ENCODE measurements at regions not wholly inside any gene's neighbourhood (a gene's known extent, or its start where the extent isn't known, plus 50 kb on each side); places are given as distances from the start of the nearest gene placed in this dataset.
"Not testable (repeated sequence)": the region's sequence is repeated elsewhere in the genome, so short reads cannot be mapped to it uniquely, and the experiment has no call there.

GRCh38 chr20:40890635-40891034 is 138.0 kb upstream of the TOP1 start:
- no peak for DNase-seq (ENCODE audit: low spot score)

GRCh38 chr20:40891351-40891750 is 137.3 kb upstream of the TOP1 start:
- DNase-seq (ENCODE audit: low spot score) = no peak

GRCh38 chr20:40892642-40893041 is 136.0 kb upstream of the TOP1 start:
- DNase-seq (ENCODE audit: low spot score) = no peak

- DNase-seq (ENCODE audit: low spot score) = no peak
Observed at GRCh38 chr20:40893610-40894236, 134.9 kb upstream of the TOP1 start.

- no peak for DNase-seq (ENCODE audit: low spot score)
Observed at GRCh38 chr20:40894237-40894630, 134.4 kb upstream of the TOP1 start.

- no peak for DNase-seq (ENCODE audit: low spot score)
Observed at GRCh38 chr20:40895182-40895581, 133.4 kb upstream of the TOP1 start.

- no peak for DNase-seq (ENCODE audit: low spot score)
Observed at GRCh38 chr20:40896814-40897700, 131.6 kb upstream of the TOP1 start.

GRCh38 chr20:40899344-40899743 is 129.3 kb upstream of the TOP1 start:
- DNase-seq (ENCODE audit: low spot score) = no peak

- DNase-seq (ENCODE audit: low spot score) = no peak
Observed at GRCh38 chr20:40900666-40901215, 127.9 kb upstream of the TOP1 start.

- DNase-seq (ENCODE audit: low spot score) = no peak
Observed at GRCh38 chr20:40902661-40903060, 126.0 kb upstream of the TOP1 start.

- DNase-seq (ENCODE audit: low spot score) = no peak
Observed at GRCh38 chr20:40908309-40908708, 120.3 kb upstream of the TOP1 start.

GRCh38 chr20:40909489-40909888 is 119.1 kb upstream of the TOP1 start:
- not testable (repeated sequence) for DNase-seq (ENCODE audit: low spot score)

GRCh38 chr20:40910436-40910835 is 118.2 kb upstream of the TOP1 start:
- not testable (repeated sequence) for DNase-seq (ENCODE audit: low spot score)

GRCh38 chr20:40911152-40911551 is 117.5 kb upstream of the TOP1 start:
- DNase-seq (ENCODE audit: low spot score) = not testable (repeated sequence)

GRCh38 chr20:40913224-40914185 is 115.1 kb upstream of the TOP1 start:
- DNase-seq (ENCODE audit: low spot score) = no peak

GRCh38 chr20:40915756-40916155 is 112.9 kb upstream of the TOP1 start:
- no peak for DNase-seq (ENCODE audit: low spot score)

GRCh38 chr20:40916276-40916675 is 112.3 kb upstream of the TOP1 start:
- no peak for DNase-seq (ENCODE audit: low spot score)

GRCh38 chr20:40920291-40920690 is 108.3 kb upstream of the TOP1 start:
- no peak for DNase-seq (ENCODE audit: low spot score)

- DNase-seq (ENCODE audit: low spot score) = no peak
Observed at GRCh38 chr20:40922865-40923264, 105.8 kb upstream of the TOP1 start.

GRCh38 chr20:40925829-40926510 is 102.7 kb upstream of the TOP1 start:
- DNase-seq (ENCODE audit: low spot score) = no peak

- DNase-seq (ENCODE audit: low spot score) = no peak
Observed at GRCh38 chr20:40926928-40927327, 101.7 kb upstream of the TOP1 start.
